Esophagus squamous epithelium (tissue), 5 donors: ENCODE measurements at regions not wholly inside any gene's neighbourhood (a gene's known extent, or its start where the extent isn't known, plus 50 kb on each side); places are given as distances from the start of the nearest gene placed in this dataset.

Experiments used
- DNase-seq: peaks from one replicate; lab custom pipeline; 2025; lab: John Stamatoyannopoulos, UW
- H3K27ac ChIP-seq, 4 donors: fragments of 200-600 bp; sonication (generic); one replicate each; pipeline ENCODE4 v1.5.1; 2016 to 2019; ENCODE audit warnings: mild to moderate bottlenecking in 1 of 4
- H3K27me3 ChIP-seq, 4 donors: fragments of 200-600 bp; sonication (generic); 1 replicate in 3 of 4; 2 replicates in 1 of 4; pipeline versions ENCODE4 v1.5.1 to v1.6.0; 2017 to 2021; ENCODE audit warnings: antibody characterized with exemption in 1 of 4
- H3K36me3 ChIP-seq, 3 donors: fragments of 200-600 bp; sonication (generic); one replicate each; pipeline ENCODE4 v1.5.1; 2016 to 2019
- H3K4me1 ChIP-seq, 3 donors: fragments of 200-600 bp; sonication (generic); one replicate each; pipeline ENCODE4 v1.5.1; 2017 to 2019
- H3K4me3 ChIP-seq, 4 donors: fragments of 200-600 bp; sonication (generic); 1 replicate in 3 of 4; 2 replicates in 1 of 4; pipeline ENCODE4 v1.5.1; 2016 to 2019; ENCODE audit warnings: mild to moderate bottlenecking in 2 of 4, moderate library complexity in 1 of 4
- H3K9me3 ChIP-seq, 3 donors: fragments of 200-600 bp; sonication (generic); one replicate each; pipeline ENCODE4 v1.5.1; 2016 to 2019
- POLR2A ChIP-seq, 4 donors: fragments of 450-650 bp; IDR thresholded peaks; one replicate each; pipeline ENCODE4 v1.6.1; 2017; ENCODE audit warnings: antibody characterized with exemption in 4 of 4, mild to moderate bottlenecking in 4 of 4, moderate library complexity in 3 of 4
- WGBS, 2 donors: methylation state at CpG; one replicate each; pipeline ENCODE4 v1.1.5; 2018; 5-methylcytosine and 5-hydroxymethylcytosine counted together
- intact Hi-C: fragments of 100-400 bp; cut with DNase I; formaldehyde crosslinking; loops from one replicate; pipeline ENCODE4 v1.15.0; 2022
- TF ChIP-seq, protein P1 (sequence below), 6 experiments: fragments of 450-650 bp in 4 of 6; fragments of 200-600 bp in 2 of 6; sonication (generic) in 2 of 6; IDR thresholded peaks; one replicate each; pipeline ENCODE4 v1.5.1; 2016 to 2019; ENCODE audit warnings: antibody characterized with exemption in 6 of 6, mild to moderate bottlenecking in 4 of 6, moderate library complexity in 4 of 6
- donor health status: DM: yes; HTN: yes; CAD: no.

GRCh38 chr4:96483308-96484030 lies 643.6 kb downstream of the PDHA2 start:
- Histone ChIP-seq H3K4me3 (no peak overlapping the region), H3K27ac (no peak overlapping the region), H3K36me3 (no peaks in the 10 kb centered on the region), H3K4me1 (no peaks in the 10 kb centered on the region), H3K9me3 (peaks cover 0 to 11% (median 0%) of the 10 kb centered on the region in 3 donors), H3K27me3 (no peaks in the 10 kb centered on the region)
- WGBS, 2 donors: 50 to 58% methylated on average over 4 of the region's 4 CpGs
- TF ChIP-seq, protein P1, sequence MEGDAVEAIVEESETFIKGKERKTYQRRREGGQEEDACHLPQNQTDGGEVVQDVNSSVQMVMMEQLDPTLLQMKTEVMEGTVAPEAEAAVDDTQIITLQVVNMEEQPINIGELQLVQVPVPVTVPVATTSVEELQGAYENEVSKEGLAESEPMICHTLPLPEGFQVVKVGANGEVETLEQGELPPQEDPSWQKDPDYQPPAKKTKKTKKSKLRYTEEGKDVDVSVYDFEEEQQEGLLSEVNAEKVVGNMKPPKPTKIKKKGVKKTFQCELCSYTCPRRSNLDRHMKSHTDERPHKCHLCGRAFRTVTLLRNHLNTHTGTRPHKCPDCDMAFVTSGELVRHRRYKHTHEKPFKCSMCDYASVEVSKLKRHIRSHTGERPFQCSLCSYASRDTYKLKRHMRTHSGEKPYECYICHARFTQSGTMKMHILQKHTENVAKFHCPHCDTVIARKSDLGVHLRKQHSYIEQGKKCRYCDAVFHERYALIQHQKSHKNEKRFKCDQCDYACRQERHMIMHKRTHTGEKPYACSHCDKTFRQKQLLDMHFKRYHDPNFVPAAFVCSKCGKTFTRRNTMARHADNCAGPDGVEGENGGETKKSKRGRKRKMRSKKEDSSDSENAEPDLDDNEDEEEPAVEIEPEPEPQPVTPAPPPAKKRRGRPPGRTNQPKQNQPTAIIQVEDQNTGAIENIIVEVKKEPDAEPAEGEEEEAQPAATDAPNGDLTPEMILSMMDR (IDR thresholded peaks at IDR 0.05): no peak
- no peak for TF ChIP-seq POLR2A (IDR thresholded peaks at IDR 0.05)
- no peak for DNase-seq
- intact Hi-C loops: no loop called here

DNA sequence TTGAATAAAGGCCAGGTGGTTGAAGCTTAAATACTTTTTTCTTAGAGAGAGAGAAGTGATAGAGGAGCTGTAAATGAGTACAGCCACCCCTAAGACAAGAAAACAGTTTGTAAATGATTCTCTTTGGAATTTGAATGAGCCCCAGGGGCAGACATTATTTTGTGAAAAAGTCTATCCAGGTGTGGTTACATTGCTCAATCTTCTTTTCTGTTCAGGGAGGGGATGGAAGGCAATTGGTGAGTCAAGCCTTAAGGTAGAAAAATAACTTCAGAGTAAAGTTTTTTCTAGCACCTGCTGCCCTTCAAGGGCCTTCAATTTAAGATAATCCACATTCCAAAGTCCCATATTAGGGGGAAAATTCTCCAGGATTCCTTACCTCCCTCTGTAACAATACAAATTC lies 646.7 kb downstream of the PDHA2 start:
- no peaks in the 10 kb centered on the region for H3K4me1 ChIP-seq
- no peak for DNase-seq

DNA sequence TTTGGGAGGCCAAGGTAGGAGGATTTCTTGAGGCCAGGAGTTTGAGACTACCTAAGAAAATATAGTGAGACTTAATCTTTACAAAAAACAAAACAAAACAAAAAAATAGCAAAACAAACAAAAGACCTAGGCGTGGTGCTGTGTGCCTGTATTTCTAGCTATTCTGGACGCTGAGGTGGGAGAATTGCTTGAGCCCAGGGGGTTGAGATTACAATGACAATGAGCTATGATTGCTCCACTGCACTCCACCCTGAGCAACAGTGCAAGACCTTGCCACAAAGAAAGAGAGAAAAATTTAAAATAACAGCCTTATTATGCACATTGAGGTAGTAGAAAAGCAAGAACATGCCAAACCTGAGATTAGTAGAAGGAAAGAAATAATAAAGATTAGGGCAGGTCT lies 657.7 kb downstream of the PDHA2 start:
- WGBS, 2 donors: 46 to 52% methylated on average over 2 of the region's 2 CpGs
- H3K36me3 ChIP-seq: no peaks in the 10 kb centered on the region
- no peaks in the 10 kb centered on the region for H3K4me1 ChIP-seq
- peaks cover 0 to 18% (median 7%) of the 10 kb centered on the region in 3 donors for H3K9me3 ChIP-seq
- TF ChIP-seq, protein P1 (IDR thresholded peaks at IDR 0.05): no peak
- no peak for TF ChIP-seq POLR2A (IDR thresholded peaks at IDR 0.05)
- H3K4me3 ChIP-seq: no peak overlapping the region
- intact Hi-C loops: no loop called here
- H3K27ac ChIP-seq: no peak overlapping the region
- no peak for DNase-seq
- H3K27me3 ChIP-seq: no peaks in the 10 kb centered on the region

More for the DNA sequence above, 646.7 kb downstream of the PDHA2 start:
- peaks cover 0 to 5% (median 0%) of the 10 kb centered on the region in 3 donors for H3K9me3 ChIP-seq
- no peak for TF ChIP-seq POLR2A (IDR thresholded peaks at IDR 0.05)
- TF ChIP-seq, protein P1 (IDR thresholded peaks at IDR 0.05): no peak
- no peaks in the 10 kb centered on the region for H3K27me3 ChIP-seq
- H3K36me3 ChIP-seq: no peaks in the 10 kb centered on the region
- H3K27ac ChIP-seq: no peak overlapping the region
- intact Hi-C loops: no loop called here
- no peak overlapping the region for H3K4me3 ChIP-seq

DNA sequence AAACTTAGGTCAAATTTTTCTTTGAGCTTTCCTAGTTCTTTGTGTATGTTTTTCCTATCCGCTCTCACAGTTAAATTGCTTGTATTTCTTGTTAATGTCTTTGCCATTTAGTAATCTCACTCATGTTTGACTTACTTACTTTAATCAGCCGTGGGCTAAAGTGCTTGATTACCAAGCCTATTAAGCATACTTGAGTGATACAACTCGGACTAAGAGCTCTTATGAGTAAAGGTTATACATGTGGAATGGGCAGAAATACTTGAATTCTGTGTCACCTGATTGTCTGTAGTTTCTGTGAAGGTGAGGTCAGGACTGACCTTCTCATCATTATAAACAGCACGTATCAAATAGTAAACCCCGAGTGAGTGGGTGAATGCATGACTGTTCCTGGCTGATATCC lies 664.5 kb downstream of the PDHA2 start:
- no peaks in the 10 kb centered on the region for H3K27me3 ChIP-seq
- H3K36me3 ChIP-seq: no peaks in the 10 kb centered on the region
- WGBS, 2 donors: 24 to 45% methylated on average over 5 of the region's 5 CpGs
- TF ChIP-seq, protein P1 (IDR thresholded peaks at IDR 0.05): no peak
- TF ChIP-seq POLR2A (IDR thresholded peaks at IDR 0.05): no peak
- intact Hi-C loops: no loop called here
- H3K4me1 ChIP-seq: no peaks in the 10 kb centered on the region
- no peak overlapping the region for H3K27ac ChIP-seq
- H3K9me3 ChIP-seq: no peaks in the 10 kb centered on the region
- H3K4me3 ChIP-seq: no peak overlapping the region
- no peak for DNase-seq

- H3K27me3 ChIP-seq: no peaks in the 10 kb centered on the region
- WGBS, 2 donors: 54 to 62% methylated on average over 2 of the region's 2 CpGs
- H3K36me3 ChIP-seq: no peaks in the 10 kb centered on the region
- H3K4me3 ChIP-seq: no peak overlapping the region
- no peak for DNase-seq
- no peaks in the 10 kb centered on the region for H3K4me1 ChIP-seq
- intact Hi-C loops: no loop called here
- H3K27ac ChIP-seq: no peak overlapping the region
- TF ChIP-seq, protein P1 (IDR thresholded peaks at IDR 0.05): no peak
- TF ChIP-seq POLR2A (IDR thresholded peaks at IDR 0.05): no peak
- peaks cover 0 to 5% (median 0%) of the 10 kb centered on the region in 3 donors for H3K9me3 ChIP-seq
Observed at GRCh38 chr4:96509039-96509741, 669.3 kb downstream of the PDHA2 start.
